ENCODE measurements at regions not wholly inside any gene's neighbourhood (a gene's known extent, or its start where the extent isn't known, plus 50 kb on each side); places are given as distances from the start of the nearest gene placed in this dataset.
"Not testable (repeated sequence)": the region's sequence is repeated elsewhere in the genome, so short reads cannot be mapped to it uniquely, and the experiment has no call there.

DNA sequence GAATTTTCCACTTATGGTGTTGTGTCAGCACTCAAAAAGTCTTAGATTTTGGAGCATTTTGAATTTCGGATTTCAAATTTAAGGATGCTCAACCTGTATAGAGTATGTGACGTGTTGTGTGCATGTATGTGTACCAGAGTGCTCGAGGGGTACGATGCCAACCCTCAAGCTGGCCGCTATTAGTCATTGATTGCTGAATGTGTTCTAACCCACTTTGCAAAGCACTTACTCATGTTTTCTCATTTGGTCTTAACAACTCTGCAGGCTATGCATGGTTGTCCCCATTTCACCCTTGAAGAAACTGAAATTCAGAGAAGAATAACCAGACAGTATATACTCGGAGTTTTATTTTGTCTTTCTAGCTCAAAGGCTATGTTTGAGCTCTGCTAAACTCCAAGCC is 196.4 kb upstream of the TENM4 start:
- DNase-seq = no peak

DNA sequence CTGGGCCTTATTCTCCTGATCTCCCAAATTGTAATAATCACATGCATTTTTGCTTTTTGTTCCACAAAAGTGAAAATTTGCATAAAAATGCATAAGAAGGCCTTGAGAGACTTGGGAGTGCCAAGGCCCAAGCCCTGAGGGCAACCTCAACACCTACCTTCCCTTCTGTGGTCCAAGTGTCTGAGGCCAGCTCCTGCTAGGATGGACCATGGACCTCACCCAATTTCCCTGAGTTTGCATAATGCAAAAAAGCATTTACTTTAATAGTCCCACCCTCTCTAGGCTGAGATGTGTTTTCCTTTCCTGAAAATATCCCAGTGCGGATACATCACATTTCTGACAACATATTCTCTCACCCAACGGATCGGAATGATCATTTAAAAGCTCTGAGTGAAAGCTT is 194.1 kb upstream of the TENM4 start:
- no peak for DNase-seq

DNA sequence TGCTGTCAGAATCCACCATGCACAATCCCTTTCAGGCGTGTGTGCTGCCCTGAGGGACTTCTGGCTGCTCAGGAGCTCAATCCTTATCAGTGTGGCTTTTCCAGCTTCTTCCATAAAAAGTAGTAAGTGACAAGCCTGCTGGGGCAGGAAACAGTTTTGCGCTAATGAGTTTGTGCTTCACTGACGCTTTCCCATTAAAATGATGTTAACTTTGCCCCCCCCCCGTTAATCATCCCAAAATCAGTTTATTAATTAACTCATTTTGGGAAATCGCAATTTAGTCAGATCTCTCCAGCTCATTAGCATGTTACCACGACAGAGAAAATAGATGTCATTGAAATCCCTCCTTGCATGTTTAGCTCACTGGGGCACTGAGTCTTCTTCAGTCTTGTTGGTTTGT is 186.5 kb upstream of the TENM4 start:
- no peak for DNase-seq

DNA sequence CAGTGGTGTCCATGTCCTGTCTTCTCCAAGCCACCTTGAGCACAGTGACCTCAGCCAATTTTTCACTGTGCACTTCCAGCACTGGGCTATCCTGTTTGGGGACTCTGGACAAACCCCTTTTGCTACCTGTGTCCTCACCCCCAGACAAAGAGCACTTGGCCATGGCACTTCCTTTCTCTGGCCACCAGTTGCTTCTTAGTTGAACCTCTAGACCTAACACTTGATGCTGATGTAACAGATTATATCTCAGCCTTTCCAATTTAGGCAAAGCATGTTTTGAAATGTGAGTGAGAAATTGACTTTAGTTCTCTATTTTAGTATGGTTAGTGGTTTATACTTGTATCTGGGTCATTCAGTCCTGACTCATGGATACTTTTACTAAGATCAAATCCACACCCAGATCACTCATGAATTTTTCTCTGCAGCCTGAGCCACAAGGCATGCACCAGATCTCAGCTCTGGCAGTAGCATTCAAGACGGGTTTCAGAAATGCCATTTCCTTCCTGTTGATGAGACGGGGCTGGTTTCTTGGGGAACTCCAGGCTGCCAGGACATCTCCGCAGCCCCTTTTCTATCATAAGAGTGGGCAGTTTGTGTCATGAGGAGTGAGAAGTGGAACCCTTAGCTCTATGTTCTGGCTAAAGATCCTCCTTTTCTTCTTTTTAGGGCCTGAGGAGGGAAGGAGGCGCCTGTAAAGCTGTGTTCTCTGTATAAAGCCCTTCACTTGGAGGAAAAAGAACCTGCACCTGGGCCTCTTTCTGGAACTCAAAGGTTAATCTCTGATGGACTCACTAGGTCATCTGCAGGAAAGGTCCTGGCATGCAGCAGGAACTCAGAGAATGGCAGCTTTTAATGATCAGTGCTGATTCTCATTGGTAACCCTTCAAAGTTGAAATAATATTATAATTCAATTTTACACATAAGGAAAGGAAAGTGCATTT is 185.6 kb upstream of the TENM4 start:
- no peak for DNase-seq

GRCh38 chr11:79623375-79623774 is 182.5 kb upstream of the TENM4 start:
- no peak for DNase-seq

DNA sequence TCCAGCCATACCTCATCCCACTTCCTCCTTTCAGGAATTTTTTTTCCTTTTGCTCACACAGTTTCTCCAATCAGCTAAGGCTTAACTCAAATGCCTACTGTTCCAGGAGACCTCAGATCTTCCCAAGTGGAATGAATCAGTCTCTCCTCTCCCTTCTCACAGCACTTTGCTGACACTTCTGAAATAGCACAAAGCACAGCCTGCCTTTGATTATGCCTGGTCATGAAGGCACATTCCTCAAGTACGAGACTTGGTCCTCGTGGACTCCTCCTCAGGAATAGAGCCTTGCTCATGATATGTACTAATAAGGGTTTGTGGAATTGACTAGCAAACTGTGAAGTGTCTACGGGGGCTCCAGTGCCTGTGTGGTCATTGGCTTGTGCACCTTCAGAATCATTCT is 176.7 kb upstream of the TENM4 start:
- no peak for DNase-seq

GRCh38 chr11:79616392-79616851 is 175.6 kb upstream of the TENM4 start:
- no peak for DNase-seq

DNA sequence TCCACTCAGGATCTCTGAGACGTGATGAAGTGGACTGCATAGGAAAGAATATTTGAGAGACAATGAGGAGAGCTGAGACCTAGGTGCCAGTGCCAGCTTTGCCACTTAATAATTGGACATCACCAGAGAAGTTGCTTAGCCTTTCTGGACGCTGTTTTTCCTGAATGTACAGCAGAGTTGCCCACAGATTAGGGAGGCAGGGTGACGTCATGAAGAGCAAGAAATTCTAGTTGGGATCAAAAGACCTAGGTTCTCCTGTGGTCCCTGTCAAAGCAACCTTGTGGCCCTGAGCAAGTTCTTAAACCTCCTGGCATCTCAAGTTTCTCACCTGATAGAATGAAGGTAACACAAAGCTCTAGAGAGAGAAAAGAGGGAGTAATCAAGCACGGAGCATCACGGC is 174.6 kb upstream of the TENM4 start:
- no peak for DNase-seq

- DNase-seq = no peak
These were observed 169.8 kb upstream of the TENM4 start for GRCh38 chr11:79610678-79611077.

GRCh38 chr11:79610139-79610538 is 169.3 kb upstream of the TENM4 start:
- DNase-seq = no peak

DNA sequence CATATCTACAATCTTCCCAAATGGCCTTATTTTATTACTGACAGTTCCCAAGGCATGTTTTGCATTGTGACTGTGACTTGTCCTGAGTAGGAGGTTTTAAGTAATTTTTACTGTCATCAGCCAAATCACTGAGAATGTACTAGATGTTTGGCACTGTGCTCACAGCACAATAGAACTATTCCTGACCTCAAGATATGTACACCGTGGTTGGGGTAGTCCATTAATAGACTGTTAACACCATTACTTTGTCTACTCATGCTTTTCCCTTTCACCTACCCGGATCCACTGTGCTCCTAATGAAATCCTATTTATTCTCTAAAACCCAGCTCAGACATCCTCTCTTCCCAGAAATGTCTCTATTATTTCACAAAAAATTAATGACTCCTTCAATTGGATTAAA is 168.7 kb upstream of the TENM4 start:
- DNase-seq = no peak

DNA sequence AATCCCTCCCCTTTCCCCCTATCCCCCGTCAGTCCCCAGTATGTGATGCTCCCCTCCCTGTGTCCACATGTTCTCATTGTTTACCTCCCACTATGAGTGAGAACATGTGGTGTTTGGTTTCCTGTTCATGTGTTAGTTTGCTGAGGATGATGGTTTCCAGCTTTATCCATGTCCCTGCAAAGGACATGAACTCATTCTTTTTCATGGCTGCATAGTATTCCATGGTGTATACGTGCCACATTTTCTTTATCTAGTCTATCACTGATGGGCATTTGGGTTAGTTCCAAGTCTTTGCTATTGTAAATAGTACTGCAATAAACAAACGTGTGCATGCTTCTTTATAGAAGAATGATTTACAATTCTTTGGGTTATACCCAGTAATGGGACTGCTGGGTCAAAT is 165.6 kb upstream of the TENM4 start:
- not testable (repeated sequence) for DNase-seq

DNA sequence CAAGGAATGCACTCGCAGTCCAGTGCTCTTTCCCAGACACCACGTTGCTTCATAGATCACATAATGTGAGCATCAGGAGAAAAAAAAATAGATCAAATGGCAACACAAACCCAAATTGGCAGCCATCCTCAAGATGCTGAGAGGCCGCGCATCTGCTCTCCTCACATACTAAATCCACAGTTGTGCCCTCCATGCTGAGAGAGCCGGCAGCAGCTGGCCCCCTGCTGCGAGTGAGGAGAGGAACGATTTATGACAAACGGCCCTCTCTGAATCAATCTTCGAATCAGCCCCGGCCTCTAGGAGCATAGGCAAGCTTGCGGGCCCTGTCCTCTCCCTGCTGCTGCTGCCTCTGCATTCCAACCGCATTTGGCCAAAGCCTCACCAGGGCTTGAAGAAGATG is 159.9 kb upstream of the TENM4 start:
- DNase-seq = no peak

GRCh38 chr11:79594834-79595233 is 154.0 kb upstream of the TENM4 start:
- no peak for DNase-seq

GRCh38 chr11:79592824-79593223 is 152.0 kb upstream of the TENM4 start:
- DNase-seq = no peak

DNA sequence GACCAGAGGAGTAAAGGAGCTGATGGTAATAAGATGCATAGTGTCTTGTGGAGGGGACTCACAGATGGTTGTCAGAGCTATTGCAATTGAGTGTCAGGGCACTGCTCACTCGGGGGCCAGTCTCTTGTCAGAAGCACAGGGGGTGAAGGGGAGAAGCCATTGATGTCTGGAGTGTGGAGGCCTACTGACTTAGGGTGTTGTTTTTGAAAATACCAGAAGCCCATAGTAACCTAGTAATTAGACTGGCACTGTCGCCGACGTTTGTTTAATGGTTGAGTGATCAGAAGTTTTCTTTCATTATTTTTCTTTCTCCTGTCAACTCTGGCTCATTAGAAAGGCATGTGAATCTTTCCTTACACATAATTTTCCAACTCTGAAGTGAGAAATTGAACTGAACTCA is 151.6 kb upstream of the TENM4 start:
- DNase-seq = no peak

- DNase-seq = no peak
These were observed 141.6 kb upstream of the TENM4 start for GRCh38 chr11:79582434-79582833.

DNA sequence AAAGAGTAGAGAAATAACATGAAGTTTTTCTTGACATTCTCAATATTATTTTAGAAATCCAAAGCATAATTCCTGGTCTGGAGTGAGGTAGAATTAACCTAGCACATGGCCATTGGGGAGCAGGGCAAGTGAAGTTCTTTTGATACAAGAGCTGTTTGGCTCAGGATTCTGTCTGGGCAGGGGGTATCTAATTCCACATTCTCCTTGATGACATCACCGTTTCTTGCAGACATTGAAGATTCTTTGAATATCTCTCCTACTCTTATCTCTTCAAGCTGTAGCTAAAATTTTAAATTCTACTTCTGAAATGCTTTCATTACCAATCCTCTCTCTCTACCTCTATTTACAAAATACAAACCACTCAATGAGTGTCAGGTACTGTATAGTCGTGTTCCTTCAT is 138.2 kb upstream of the TENM4 start:
- DNase-seq = no peak

- no peak for DNase-seq
These were observed 137.3 kb upstream of the TENM4 start for GRCh38 chr11:79578116-79578515.

GRCh38 chr11:79575701-79576100 is 134.9 kb upstream of the TENM4 start:
- DNase-seq = no peak

- no peak for DNase-seq
These were observed 129.3 kb upstream of the TENM4 start for GRCh38 chr11:79570104-79570503.

- DNase-seq = no peak
These were observed 123.6 kb upstream of the TENM4 start for GRCh38 chr11:79564288-79564925.

GRCh38 chr11:79561496-79561895 is 120.7 kb upstream of the TENM4 start:
- DNase-seq = no peak

GRCh38 chr11:79550809-79551208 is 110.0 kb upstream of the TENM4 start:
- DNase-seq = no peak
